ENCODE measurements at regions not wholly inside any gene's neighbourhood (a gene's known extent, or its start where the extent isn't known, plus 50 kb on each side); places are given as distances from the start of the nearest gene placed in this dataset.
"Not testable (repeated sequence)": the region's sequence is repeated elsewhere in the genome, so short reads cannot be mapped to it uniquely, and the experiment has no call there.

DNA sequence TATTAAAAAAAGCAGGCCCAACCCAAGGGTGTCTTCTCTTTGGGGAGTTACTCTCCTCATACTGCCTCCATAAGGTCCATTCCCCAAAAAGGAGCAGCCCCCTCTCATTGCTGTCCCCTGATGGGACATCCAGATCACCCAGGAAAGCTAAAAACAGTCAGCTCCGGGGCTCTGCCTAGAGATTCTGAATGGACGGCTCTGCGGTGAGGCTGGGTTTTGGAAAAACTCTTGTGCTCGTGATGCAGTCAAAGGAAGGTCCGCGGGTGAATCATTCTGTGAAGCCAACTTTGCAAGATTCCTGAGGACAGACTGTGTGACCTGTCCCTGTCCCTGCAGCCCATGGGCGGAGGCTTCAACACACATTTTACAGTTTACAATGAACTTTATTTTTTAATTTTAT, 351.5 kb downstream of the TYW1 start:
- no peak overlapping the region for H3K4me3 ChIP-seq (ENCODE audit: low read depth, low read length)
- TF ChIP-seq, protein P1, sequence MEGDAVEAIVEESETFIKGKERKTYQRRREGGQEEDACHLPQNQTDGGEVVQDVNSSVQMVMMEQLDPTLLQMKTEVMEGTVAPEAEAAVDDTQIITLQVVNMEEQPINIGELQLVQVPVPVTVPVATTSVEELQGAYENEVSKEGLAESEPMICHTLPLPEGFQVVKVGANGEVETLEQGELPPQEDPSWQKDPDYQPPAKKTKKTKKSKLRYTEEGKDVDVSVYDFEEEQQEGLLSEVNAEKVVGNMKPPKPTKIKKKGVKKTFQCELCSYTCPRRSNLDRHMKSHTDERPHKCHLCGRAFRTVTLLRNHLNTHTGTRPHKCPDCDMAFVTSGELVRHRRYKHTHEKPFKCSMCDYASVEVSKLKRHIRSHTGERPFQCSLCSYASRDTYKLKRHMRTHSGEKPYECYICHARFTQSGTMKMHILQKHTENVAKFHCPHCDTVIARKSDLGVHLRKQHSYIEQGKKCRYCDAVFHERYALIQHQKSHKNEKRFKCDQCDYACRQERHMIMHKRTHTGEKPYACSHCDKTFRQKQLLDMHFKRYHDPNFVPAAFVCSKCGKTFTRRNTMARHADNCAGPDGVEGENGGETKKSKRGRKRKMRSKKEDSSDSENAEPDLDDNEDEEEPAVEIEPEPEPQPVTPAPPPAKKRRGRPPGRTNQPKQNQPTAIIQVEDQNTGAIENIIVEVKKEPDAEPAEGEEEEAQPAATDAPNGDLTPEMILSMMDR (conservative IDR thresholded peaks at IDR 0.05; ENCODE audit: low read depth, low read length), result no peak
- DNase-seq (ENCODE audit: low read depth), result no peak

DNA sequence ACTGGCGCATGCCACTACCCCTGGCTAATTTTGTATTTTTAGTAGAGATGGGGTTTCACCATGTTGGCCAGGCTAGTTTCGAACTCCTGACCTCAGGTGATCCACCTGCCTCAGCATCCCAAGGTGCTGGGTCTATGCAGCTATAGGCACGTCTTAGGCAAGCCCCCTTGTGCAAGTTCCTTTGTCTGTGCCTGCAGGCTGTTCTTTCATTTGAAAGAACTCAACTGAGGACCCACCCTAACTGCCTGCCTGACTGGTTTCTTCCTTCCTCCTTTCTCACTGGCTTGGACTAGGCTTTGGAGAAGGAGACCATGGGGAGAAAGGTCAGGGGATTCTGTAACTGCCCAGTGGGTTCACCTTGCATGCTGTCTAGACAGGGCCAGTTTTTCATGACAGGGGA, 361.0 kb downstream of the TYW1 start:
- not testable (repeated sequence) for DNase-seq (ENCODE audit: low read depth); H3K4me3 ChIP-seq (ENCODE audit: low read depth, low read length)

DNA sequence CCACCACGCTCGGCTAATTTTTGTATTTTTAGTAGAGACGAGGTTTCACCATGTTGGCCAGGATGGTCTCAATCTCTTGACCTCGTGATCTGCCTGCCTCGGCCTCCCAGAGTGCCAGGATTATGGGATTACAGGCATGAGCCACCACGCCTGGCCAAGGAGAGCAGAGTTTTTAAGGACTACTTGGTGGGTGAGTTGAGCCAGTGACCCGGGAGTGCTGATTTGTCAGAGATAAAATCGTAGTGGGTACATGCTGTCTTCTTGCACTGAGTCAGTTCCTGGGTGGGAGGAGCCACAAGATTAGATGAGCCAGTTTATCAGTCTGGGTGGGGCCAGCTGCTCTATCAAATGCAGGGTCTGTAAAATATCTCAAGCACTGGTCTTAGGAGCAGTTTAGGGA, 361.7 kb downstream of the TYW1 start:
- not testable (repeated sequence) for DNase-seq (ENCODE audit: low read depth); H3K4me3 ChIP-seq (ENCODE audit: low read depth, low read length)

- H3K4me3 ChIP-seq (ENCODE audit: low read depth, low read length); DNase-seq (ENCODE audit: low read depth): not testable (repeated sequence)
Observed at GRCh38 chr7:67358738-67359137, 362.1 kb downstream of the TYW1 start.

DNA sequence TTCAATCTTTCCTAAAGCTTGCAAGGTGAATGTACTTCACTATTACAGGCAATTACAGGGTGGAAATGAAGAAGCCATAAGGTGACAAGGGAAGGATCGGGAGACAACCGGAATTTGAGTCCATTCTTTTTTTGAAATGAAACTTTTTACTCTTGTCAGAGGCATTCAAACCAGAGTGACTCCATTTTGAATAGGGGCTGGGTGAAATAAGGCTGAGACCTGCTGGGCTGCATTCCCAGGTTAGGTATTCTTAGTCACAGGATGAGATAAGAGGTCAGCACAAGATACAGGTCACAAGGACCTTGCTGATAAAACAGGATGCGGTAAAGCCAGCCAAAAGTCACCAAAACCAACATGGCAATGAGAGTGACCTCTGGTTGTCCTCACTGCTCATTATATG, 363.3 kb downstream of the TYW1 start:
- DNase-seq (ENCODE audit: low read depth), result no peak
- TF ChIP-seq, protein P1 (conservative IDR thresholded peaks at IDR 0.05; ENCODE audit: low read depth, low read length), result no peak
- no peak overlapping the region for H3K4me3 ChIP-seq (ENCODE audit: low read depth, low read length)

- no peak for DNase-seq (ENCODE audit: low read depth)
- no peak overlapping the region for H3K4me3 ChIP-seq (ENCODE audit: low read depth, low read length)
- TF ChIP-seq, protein P1 (conservative IDR thresholded peaks at IDR 0.05; ENCODE audit: low read depth, low read length), result no peak
Observed at GRCh38 chr7:67361150-67361549, 364.5 kb downstream of the TYW1 start.

GRCh38 chr7:67364441-67365017, 367.9 kb downstream of the TYW1 start:
- DNase-seq (ENCODE audit: low read depth), result no peak
- no peak overlapping the region for H3K4me3 ChIP-seq (ENCODE audit: low read depth, low read length)
- TF ChIP-seq, protein P1 (conservative IDR thresholded peaks at IDR 0.05; ENCODE audit: low read depth, low read length), result no peak

DNA sequence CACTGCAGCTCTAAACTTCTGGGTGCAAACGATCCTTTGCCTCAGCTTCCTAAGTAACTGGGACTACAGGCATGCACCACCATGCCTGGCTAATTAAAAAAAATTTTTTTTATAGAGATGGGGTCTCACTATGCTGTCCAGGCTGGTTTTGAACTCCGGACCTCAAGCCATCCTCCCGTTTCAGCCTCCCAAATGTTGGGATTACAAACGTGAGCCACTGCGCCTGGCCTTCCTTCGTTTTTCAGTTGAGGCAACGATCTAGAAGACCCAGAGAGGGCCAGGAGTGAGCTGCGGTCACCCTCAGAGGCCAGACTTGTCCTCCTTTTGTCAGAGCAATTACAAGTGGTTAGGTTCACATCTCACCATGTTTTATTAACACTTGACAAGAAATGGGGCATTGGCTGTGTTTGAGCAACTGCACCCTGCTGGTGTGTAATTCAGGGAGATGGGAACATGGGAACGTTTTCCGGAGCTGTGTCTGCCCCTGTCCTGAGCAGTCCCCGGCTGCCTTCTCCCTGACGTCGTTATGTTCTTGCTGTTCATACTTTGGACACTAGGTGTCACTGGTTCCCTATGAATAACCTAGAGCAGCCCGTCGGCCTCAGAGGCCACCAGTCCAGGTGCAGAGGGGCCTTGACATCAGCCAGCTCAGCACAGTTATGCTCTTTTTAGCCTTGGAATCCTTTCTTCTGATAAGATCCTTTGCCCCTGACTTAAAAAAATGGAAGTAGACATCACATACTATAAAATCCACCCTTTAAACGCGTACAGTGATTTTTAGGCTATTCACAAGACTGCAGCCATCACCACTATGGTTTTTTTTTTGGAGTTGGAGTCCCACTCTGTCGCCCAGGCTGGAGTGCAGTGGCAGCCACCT, 375.0 kb downstream of the TYW1 start:
- DNase-seq (ENCODE audit: low read depth), result peak; percentile 9
- TF ChIP-seq, protein P1 (conservative IDR thresholded peaks at IDR 0.05; ENCODE audit: low read depth, low read length), result peak; percentile 82

DNA sequence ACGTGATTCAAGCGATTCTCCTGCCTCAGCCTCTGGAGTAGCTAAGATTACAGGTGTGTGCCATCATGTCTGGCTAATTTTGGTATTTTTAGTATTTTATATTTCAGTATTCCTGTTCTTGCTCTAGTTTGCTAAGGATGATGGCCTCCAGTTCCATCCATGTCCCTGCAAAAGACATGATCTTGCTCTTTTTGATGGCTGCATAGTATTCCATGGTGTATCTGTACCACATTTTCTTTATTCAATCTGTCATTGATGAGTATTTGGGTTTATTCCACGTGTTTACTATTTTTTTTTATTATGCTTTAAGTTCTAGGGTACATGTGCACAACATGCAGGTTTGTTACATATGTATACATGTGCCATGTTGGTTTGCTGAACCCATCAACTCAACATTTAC, 376.8 kb downstream of the TYW1 start:
- H3K4me3 ChIP-seq (ENCODE audit: low read depth, low read length), result not testable (repeated sequence)

More for the DNA sequence above, 375.0 kb downstream of the TYW1 start:
- no peak overlapping the region for H3K4me3 ChIP-seq (ENCODE audit: low read depth, low read length)

More for the DNA sequence above, 376.8 kb downstream of the TYW1 start:
- not testable (repeated sequence) for DNase-seq (ENCODE audit: low read depth)

Data from epithelial cell of proximal tubule (primary cell).